GM19324 (cell line): ENCODE measurements at regions not wholly inside any gene's neighbourhood (a gene's known extent, or its start where the extent isn't known, plus 50 kb on each side); places are given as distances from the start of the nearest gene placed in this dataset.
"Not testable (repeated sequence)": the region's sequence is repeated elsewhere in the genome, so short reads cannot be mapped to it uniquely, and the experiment has no call there.

ENCODE experiments used
- ATAC-seq: cut with Tn5 transposase; IDR thresholded peaks from one replicate; pipeline ENCODE4 v1.9.1; 2021; ENCODE audit warnings: mild to moderate bottlenecking, moderate library complexity; ENCODE audit not compliant: unreplicated experiment, low FRiP score

GRCh38 chr3:159872374-159873109 is 116.1 kb upstream of the IL12A start:
- ATAC-seq: no peak

- no peak for ATAC-seq
Observed at GRCh38 chr3:159875116-159875515, 113.5 kb upstream of the IL12A start.

GRCh38 chr3:159877924-159878323 is 110.7 kb upstream of the IL12A start:
- ATAC-seq: no peak

GRCh38 chr3:159879146-159879545 is 109.5 kb upstream of the IL12A start:
- no peak for ATAC-seq

GRCh38 chr3:159879598-159879997 is 109.0 kb upstream of the IL12A start:
- no peak for ATAC-seq

GRCh38 chr3:159881208-159881607 is 107.4 kb upstream of the IL12A start:
- ATAC-seq: no peak

- no peak for ATAC-seq
Observed at GRCh38 chr3:159881828-159882309, 106.8 kb upstream of the IL12A start.

- ATAC-seq: no peak
Observed at GRCh38 chr3:159882367-159882766, 106.3 kb upstream of the IL12A start.

GRCh38 chr3:159882790-159883779 is 105.5 kb upstream of the IL12A start:
- ATAC-seq: no peak

GRCh38 chr3:159884661-159885402 is 103.8 kb upstream of the IL12A start:
- no peak for ATAC-seq

GRCh38 chr3:159886050-159886449 is 102.6 kb upstream of the IL12A start:
- ATAC-seq: no peak

- not testable (repeated sequence) for ATAC-seq
Observed at GRCh38 chr3:159886530-159886929, 102.1 kb upstream of the IL12A start.

- ATAC-seq: no peak
Observed at GRCh38 chr3:159887168-159887567, 101.5 kb upstream of the IL12A start.

GRCh38 chr3:159887911-159888310 is 100.7 kb upstream of the IL12A start:
- no peak for ATAC-seq

GRCh38 chr3:159892171-159892795 is 96.4 kb upstream of the IL12A start:
- ATAC-seq: no peak

- ATAC-seq: no peak
Observed at GRCh38 chr3:159892801-159893200, 95.8 kb upstream of the IL12A start.

- no peak for ATAC-seq
Observed at GRCh38 chr3:159894386-159894785, 94.2 kb upstream of the IL12A start.

- ATAC-seq: no peak
Observed at GRCh38 chr3:159895430-159895829, 93.2 kb upstream of the IL12A start.

- ATAC-seq: no peak
Observed at GRCh38 chr3:159896543-159896942, 92.1 kb upstream of the IL12A start.
